GM12864 (cell line): ENCODE measurements at regions not wholly inside any gene's neighbourhood (a gene's known extent, or its start where the extent isn't known, plus 50 kb on each side); places are given as distances from the start of the nearest gene placed in this dataset.

ENCODE experiments used
- DNase-seq: peaks from one replicate; pipeline ENCODE4 v3.0.0-alpha.2; 2011; ENCODE audit warnings: low read depth
- H3K4me3 ChIP-seq: 2 replicates; pipeline ENCODE4 v1.5.1; 2011; ENCODE audit warnings: mild to moderate bottlenecking, low read depth, low read length, control low read depth
- CTCF ChIP-seq: IDR thresholded peaks from 2 replicates; pipeline ENCODE4 v1.5.1; 2011; ENCODE audit warnings: low read depth, mild to moderate bottlenecking, moderate library complexity, low read length, control low read depth, inconsistent platforms; ENCODE audit errors: missing control alignments

GRCh38 chr14:40838601-40839000 lies 768.1 kb upstream of the LRFN5 start:
- TF ChIP-seq CTCF = no peak
- DNase-seq = no peak
- no peak overlapping the region for H3K4me3 ChIP-seq

- DNase-seq = no peak
- no peak overlapping the region for H3K4me3 ChIP-seq
- TF ChIP-seq CTCF = no peak
These were observed 800.2 kb upstream of the LRFN5 start for GRCh38 chr14:40806471-40806870.

- DNase-seq = no peak
- no peak overlapping the region for H3K4me3 ChIP-seq
- no peak for TF ChIP-seq CTCF
These were observed 810.5 kb upstream of the LRFN5 start for GRCh38 chr14:40796168-40796567.

GRCh38 chr14:40784860-40785259 lies 821.8 kb upstream of the LRFN5 start:
- H3K4me3 ChIP-seq = no peak overlapping the region
- no peak for TF ChIP-seq CTCF
- DNase-seq = no peak

GRCh38 chr14:40762685-40763084 lies 844.0 kb upstream of the LRFN5 start:
- no peak for DNase-seq
- no peak overlapping the region for H3K4me3 ChIP-seq
- no peak for TF ChIP-seq CTCF

GRCh38 chr14:40762177-40762576 lies 844.5 kb upstream of the LRFN5 start:
- no peak for TF ChIP-seq CTCF

GRCh38 chr14:40760704-40761103 lies 846.0 kb upstream of the LRFN5 start:
- no peak for TF ChIP-seq CTCF
- no peak for DNase-seq

More at GRCh38 chr14:40762177-40762576, 844.5 kb upstream of the LRFN5 start:
- DNase-seq = no peak
- H3K4me3 ChIP-seq = no peak overlapping the region

More at GRCh38 chr14:40760704-40761103, 846.0 kb upstream of the LRFN5 start:
- no peak overlapping the region for H3K4me3 ChIP-seq
